Activated T-helper 1 cell treated with anti-CD3 and anti-CD28 coated beads, Interleukin-12 subunit alpha, Interleukin-12 subunit beta, Interleukin-2, Interleukin-4 antibody, amounts not matched to agents 30 ng/mL and 10 ng/mL and 1 ng/mL, durations not matched to agents 14 hours and 24 hours and 36 hours (primary cell): ENCODE measurements at regions not wholly inside any gene's neighbourhood (a gene's known extent, or its start where the extent isn't known, plus 50 kb on each side); places are given as distances from the start of the nearest gene placed in this dataset.
"Not testable (repeated sequence)": the region's sequence is repeated elsewhere in the genome, so short reads cannot be mapped to it uniquely, and the experiment has no call there.

Source experiments
- DNase-seq: peaks from one replicate; pipeline ENCODE4 v3.0.0; 2021; ENCODE audit warnings: low spot score
- H3K27ac Mint-ChIP-seq: one replicate; pipeline ENCODE4 v1.8.0; 2021; ENCODE audit warnings: mild to moderate bottlenecking, mixed read lengths
- H3K27me3 Mint-ChIP-seq: one replicate; pipeline ENCODE4 v1.8.0; 2022; ENCODE audit warnings: mild to moderate bottlenecking, moderate library complexity, mixed read lengths; ENCODE audit not compliant: insufficient read depth
- H3K36me3 Mint-ChIP-seq: one replicate; pipeline ENCODE4 v1.8.0; 2021; ENCODE audit warnings: low read depth, mixed read lengths
- H3K4me1 Mint-ChIP-seq: one replicate; pipeline ENCODE4 v1.8.0; 2021; ENCODE audit warnings: low read depth, mixed read lengths
- H3K4me3 Mint-ChIP-seq: one replicate; pipeline ENCODE4 v1.8.0; 2021; ENCODE audit warnings: mild to moderate bottlenecking, moderate library complexity, mixed read lengths
- H3K9me3 Mint-ChIP-seq: one replicate; pipeline ENCODE4 v1.8.0; 2021; ENCODE audit warnings: mixed read lengths
- intact Hi-C: fragments of 100-400 bp; cut with micrococcal nuclease; formaldehyde crosslinking; loops from one replicate; pipeline ENCODE4 v1.15.1; 2024

DNA sequence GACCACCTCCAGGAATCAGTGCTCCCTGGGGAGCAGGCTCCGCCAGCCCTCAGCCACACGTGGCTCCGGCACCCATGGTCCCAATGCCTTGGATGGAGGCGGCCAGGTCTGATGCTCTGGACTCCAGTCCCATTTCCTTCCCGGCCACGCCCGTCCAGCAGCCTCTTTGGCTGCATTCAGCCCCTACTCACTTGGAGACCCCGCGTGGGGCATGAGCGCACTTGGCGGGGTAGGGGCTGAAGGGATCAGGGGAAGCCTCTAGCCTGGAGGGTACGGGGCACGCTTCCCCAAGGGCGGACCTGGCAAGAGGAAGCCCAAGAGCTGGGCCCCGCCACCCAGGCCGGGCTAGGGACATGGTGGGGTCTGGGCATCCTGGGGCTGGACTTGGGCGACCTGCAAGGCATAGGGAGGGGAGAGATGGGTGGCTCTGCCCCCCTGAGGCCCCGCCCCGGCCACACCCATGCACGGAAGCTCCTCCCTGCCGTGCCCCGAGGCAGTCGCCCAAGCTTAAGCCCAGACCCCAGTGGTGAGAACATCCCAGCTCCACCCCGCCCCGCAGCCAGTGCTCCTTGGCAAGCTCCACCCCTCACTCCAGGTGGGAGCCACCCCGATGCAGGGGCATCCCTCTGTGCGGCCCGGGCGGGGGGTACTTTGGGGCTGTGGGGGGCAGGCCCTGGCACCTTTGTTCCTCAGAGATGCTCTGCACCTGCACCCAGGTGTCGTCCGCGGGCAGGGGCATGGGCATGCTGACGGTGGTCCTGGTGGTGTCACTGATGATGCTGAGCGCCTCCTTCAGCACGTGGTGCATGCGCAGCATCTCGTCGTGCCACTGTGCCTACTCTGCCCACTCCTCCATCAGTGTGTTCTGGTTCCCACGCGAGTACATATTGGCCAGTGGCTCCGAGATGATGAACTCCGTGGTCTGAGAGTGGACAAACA lies 163.5 kb downstream of the GOLGA6L4 start:
- intact Hi-C loops: no loop called here

DNA sequence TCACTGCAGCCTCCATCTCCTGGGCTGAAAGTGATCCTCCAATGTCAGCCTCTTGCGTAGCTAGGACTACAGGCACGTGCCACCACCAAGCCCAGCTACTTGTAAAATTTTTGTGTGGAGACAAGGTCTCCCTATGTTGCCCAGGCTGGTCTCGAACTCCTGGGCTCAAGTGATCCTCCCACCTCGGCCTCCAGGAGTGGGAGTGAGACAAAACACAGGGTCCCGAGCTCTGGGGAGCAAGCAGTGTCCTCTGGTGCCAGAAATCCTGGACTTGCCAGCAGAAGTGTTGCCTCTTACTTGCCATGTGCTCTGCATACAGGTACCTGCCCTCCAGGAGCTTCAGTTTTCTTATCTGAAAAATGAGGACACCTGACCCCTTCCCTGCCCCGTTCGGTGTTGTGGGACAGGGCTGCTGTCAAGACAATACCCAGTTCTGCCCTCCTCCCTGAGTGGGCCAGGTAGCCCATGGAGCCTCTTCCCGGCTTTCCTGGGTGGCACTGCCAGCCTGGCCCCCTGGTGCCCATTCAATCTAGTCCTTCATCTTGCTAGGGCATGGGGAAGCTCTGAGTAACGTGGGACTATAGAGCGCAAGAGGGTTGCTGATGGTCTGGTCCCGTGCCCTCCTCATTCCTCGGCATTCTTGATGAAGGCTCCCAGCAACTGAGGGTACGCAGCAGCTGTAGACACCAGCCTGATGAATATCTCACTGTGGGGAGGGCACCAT lies 164.6 kb downstream of the GOLGA6L4 start:
- no peak overlapping the region for H3K27ac Mint-ChIP-seq
- intact Hi-C loops: no loop called here

More for the DNA sequence above, 163.5 kb downstream of the GOLGA6L4 start:
- Mint-ChIP-seq H3K9me3 (peaks cover 3% of the 10 kb centered on the region), H3K27ac (no peak overlapping the region), H3K4me3 (no peak overlapping the region), H3K4me1 (no peaks in the 10 kb centered on the region), H3K36me3 (no peaks in the 10 kb centered on the region), H3K27me3 (no peaks in the 10 kb centered on the region)
- DNase-seq: no peak

DNA sequence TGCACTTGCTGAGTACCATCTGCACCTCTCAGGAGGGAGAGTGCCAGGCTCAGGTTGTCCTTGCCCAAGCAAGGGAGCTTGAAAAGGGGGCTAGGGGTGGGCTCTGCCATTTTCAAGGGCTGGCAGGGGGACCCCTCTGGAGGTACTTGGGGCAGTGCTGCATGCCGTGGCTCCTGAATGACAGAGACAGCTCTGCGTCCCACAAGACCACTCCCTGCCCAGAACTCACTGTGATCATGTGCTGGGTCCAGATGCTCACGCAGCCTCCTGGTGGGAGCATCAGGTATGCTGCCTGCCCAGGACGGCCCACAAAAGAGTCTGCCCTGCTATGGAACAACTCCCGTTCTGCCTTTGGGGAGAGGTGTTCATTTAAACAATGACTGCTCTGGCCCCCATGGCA lies 165.2 kb downstream of the GOLGA6L4 start:
- H3K27me3 Mint-ChIP-seq: no peaks in the 10 kb centered on the region
- DNase-seq: no peak
- peaks cover 3% of the 10 kb centered on the region for H3K9me3 Mint-ChIP-seq
- H3K4me1 Mint-ChIP-seq: no peaks in the 10 kb centered on the region
- intact Hi-C loops: no loop called here
- H3K36me3 Mint-ChIP-seq: no peaks in the 10 kb centered on the region
- no peak overlapping the region for H3K27ac Mint-ChIP-seq
- no peak overlapping the region for H3K4me3 Mint-ChIP-seq

More for the DNA sequence above, 164.6 kb downstream of the GOLGA6L4 start:
- H3K36me3 Mint-ChIP-seq: no peaks in the 10 kb centered on the region
- no peaks in the 10 kb centered on the region for H3K27me3 Mint-ChIP-seq
- H3K4me1 Mint-ChIP-seq: no peaks in the 10 kb centered on the region
- peaks cover 3% of the 10 kb centered on the region for H3K9me3 Mint-ChIP-seq
- no peak for DNase-seq
- H3K4me3 Mint-ChIP-seq: no peak overlapping the region

DNA sequence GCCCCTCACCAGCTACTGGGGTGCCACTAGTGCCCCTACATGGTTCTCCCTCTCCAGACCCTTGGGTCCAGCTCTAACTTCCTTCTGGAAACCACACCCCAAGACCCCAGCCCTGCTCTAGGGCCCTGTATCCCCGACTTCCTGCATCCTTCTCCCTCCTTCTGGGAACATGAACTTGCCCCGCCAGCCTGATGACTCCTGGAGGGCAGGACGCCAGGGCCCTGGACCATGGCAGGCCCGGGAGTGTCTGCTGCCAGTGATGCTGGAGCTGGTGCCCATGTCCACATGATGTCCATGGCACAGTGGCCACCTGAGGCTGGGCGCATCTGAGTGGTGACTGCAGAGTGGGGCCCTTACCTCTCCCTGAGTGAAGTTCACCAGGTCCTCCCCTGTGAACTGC lies 165.9 kb downstream of the GOLGA6L4 start:
- H3K27ac Mint-ChIP-seq, H3K9me3 Mint-ChIP-seq, H3K4me3 Mint-ChIP-seq, H3K36me3 Mint-ChIP-seq, DNase-seq, intact Hi-C loops, H3K4me1 Mint-ChIP-seq, H3K27me3 Mint-ChIP-seq: not testable (repeated sequence)

DNA sequence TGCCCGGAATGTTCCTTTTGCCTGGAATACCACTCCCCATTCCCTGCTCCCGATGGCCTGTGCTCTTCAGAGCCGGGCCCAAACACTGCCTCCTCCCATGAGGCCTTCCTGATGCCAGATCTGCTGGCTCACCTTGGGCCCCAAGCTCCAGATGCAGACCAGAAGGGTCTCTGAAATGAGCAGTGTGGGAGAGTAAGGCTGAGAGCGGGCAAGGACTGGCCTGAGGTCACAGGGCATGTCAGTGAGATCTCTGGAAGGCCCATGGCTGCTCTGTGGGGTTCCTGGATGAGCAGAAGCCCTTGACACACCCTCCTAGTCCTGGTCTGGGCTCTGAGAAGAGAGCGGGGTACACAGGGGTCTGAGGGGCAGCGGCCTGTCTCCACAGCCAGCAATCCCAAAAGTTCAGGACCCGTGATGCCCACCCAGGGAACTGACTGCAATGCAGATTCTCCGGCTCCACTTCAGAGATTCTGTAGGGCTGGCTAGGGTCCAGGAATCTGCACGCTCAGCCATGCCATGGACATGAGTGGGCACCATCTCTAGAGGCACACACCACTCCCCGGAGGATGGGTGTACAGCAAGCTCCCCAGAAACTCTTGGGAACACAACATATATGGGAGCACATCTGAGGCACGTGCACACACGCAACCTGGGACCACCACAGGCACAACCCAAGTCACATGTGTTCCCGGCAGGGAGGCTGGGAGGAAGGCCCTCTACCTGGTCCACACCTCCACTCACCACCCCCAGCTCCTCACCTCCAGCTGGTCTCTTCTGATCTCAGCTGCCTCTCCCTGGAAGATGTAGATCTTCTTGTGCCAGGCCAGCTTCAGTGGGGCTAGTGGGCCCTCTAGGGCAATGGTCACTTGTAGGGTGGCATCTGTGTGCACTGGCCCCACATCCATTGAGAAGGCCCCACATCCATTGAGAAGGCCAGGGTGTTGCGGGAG lies 166.6 kb downstream of the GOLGA6L4 start:
- intact Hi-C loops, DNase-seq, H3K4me3 Mint-ChIP-seq, H3K27ac Mint-ChIP-seq, H3K4me1 Mint-ChIP-seq, H3K27me3 Mint-ChIP-seq, H3K9me3 Mint-ChIP-seq, H3K36me3 Mint-ChIP-seq: not testable (repeated sequence)

DNA sequence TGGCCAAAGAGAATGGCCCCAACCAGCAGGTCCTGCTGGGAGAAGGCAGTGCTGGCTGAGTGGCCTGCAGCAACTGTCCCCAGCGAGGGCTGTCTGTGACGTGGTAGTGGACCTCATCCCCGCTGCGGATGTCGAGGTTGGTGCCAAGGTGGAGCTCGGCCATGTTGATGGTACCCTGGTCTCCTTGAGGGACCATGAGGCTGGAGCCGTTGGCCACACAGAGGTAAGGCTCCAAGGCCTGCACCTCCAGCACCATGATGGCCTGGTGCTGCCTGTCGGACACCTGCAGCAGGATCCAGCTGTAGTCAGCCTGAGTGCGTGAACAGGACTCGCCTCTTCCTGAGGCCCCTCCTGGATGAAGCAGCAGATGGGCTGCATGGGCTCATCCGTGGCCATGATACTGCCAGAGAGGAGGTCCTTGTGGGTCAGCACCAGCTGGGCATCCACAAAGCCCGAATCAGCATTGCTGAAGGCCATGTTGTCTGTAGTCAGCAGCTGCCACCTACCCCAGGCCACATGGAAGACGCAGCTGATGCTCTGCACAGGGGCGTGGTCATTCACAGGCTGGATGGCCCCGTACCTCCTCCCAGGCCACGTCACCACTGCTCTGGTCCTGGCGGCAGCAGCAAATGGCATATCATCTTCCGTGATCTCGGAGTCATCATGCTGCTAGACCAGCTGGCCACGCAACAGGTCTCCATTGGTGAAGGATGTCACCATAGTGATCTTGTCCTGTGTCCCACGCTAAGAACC lies 167.5 kb downstream of the GOLGA6L4 start:
- intact Hi-C loops: no loop called here
- Mint-ChIP-seq H3K4me3 (no peak overlapping the region), H3K27ac (no peak overlapping the region), H3K4me1 (no peaks in the 10 kb centered on the region), H3K36me3 (no peaks in the 10 kb centered on the region), H3K9me3 (peaks cover 3% of the 10 kb centered on the region), H3K27me3 (no peaks in the 10 kb centered on the region)
- DNase-seq: no peak

DNA sequence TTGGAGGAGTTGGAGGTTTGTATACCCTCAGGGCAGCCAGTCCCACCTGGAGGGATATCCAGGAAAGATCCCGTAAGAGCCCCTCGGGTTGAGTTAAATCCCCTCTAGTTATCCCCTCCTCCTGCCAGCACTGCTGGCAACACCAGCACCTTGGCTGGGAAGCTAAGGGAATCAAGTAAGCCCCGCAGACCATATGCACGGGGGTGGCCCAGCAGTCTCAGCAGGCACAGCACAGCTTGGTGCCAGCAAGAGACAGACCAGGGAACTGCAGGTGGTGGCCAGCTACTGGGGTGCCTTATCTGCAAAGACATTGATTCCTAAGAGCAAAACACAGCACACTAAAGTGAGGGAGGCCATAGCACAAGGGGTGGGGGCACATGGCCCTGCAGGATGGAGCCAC lies 173.8 kb downstream of the GOLGA6L4 start:
- intact Hi-C loops, H3K4me1 Mint-ChIP-seq, DNase-seq, H3K27me3 Mint-ChIP-seq, H3K36me3 Mint-ChIP-seq, H3K27ac Mint-ChIP-seq, H3K9me3 Mint-ChIP-seq, H3K4me3 Mint-ChIP-seq: not testable (repeated sequence)

DNA sequence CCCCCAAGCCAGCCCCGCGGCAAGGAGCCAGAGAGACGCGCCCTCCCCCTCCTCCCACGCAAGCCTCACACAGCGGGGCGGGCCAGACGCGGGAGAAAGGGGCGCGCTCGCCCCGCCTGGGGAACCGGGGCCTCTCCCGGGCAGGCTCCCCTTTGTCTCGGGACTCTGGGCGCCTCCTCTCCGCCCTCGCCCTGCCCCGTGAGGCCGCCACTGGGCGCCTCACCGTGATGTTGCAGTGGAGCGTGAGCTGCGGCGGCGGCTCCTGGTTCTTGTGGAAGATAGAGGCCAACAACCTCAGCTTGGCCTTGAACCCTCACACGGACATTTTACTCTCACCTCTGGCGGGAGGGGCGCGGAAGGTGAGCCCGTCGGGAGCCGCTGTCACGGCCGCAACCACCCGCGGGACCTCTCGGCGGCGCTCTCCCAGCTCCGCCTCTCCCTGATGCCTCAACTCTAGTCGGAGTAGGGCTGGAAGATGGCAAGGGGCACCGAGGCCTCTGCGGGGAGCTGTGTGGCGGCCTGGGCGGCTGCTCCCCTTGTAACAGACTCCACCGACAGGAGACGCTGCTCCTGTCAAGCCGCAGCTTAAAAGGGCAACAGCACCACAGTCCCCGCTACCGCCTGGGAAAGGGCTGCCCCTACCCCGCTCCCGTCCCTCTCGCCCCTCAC lies 179.2 kb upstream of the ZSCAN2 start:
- H3K27ac Mint-ChIP-seq, DNase-seq, H3K4me3 Mint-ChIP-seq, H3K9me3 Mint-ChIP-seq, H3K27me3 Mint-ChIP-seq, H3K36me3 Mint-ChIP-seq, H3K4me1 Mint-ChIP-seq, intact Hi-C loops: not testable (repeated sequence)

DNA sequence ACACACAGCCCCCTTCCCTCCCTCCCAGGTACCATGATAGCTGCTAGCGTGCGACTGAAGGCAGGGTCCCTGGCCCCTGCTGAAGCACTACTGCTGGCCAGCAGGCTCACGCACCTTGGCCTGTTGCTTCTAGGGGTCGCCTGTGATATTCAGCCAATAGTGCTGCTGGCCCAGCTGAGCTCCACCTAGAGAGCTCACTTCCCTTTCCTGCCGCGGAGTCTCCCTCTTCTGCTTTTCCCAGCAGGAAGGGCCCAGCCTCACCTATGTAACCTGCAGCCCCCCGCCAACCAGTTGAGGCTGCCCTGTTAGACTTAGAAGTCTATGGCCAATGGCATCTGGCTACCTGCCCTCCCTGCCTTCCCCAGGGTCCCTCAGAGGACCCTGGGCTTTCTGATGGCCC lies 175.5 kb upstream of the ZSCAN2 start:
- H3K9me3 Mint-ChIP-seq, H3K36me3 Mint-ChIP-seq, DNase-seq, H3K27ac Mint-ChIP-seq, intact Hi-C loops, H3K4me1 Mint-ChIP-seq, H3K4me3 Mint-ChIP-seq, H3K27me3 Mint-ChIP-seq: not testable (repeated sequence)

DNA sequence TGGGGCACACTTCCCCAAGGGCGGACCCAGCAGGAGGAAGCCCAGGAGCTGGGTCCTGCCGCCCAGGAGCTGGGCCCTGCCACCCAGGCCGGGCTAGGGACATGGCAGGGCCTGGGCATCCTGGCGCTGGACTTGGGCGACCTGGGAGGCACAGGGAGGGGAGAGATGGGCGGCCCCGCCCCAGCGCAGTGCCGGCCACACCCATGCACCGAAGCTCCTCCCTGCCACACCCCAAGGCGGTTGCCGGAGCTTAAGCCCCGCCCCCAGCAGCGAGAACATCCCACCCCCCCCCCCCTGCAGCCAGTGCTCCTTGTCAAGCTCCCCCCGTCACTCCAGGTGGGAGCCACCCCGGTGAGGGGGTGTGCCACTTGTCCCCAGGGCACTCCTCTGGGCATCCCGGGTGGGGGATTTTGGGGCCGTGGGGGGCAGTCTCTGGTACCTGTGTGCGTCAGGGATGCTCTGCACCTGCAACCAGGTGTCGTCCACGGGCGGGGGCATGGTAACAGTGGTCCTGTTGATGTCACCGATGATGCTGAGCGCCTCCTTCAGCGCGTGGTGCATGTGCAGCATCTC lies 127.4 kb upstream of the ZSCAN2 start:
- H3K4me1 Mint-ChIP-seq, DNase-seq, H3K9me3 Mint-ChIP-seq, H3K27me3 Mint-ChIP-seq, intact Hi-C loops, H3K36me3 Mint-ChIP-seq, H3K27ac Mint-ChIP-seq, H3K4me3 Mint-ChIP-seq: not testable (repeated sequence)

DNA sequence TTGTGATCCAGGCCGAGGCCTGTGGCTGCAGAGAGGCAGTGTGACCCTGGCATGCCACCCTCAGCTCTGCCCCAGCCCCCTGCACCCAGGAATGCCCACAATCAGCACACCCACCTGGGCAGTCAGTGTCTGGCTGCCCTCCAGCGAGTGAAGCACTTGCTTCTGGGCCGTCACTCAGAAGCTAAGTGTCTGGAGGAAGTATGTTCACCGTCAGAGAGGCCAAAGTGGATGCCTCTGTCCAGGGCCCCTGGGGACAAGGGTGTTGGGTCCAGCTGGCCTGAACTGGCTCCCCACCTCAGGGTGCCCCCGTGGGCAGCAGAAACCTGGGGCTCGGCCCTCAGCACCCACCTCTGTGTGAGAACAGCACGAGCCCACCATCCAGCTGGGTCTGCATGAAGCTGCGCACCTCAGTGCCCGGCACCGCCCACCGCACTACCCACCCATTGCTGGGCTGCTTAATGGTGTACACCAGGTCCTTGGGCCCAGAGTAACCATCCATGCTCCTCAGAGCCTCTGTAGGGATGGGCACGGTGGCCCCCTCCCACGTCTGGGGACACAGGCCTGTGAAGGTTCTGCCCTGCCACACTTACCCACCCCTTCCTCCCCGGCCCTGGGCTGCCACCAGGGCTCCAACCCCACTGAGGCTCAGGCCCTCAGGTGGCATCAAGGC lies 124.3 kb upstream of the ZSCAN2 start:
- H3K4me3 Mint-ChIP-seq, H3K4me1 Mint-ChIP-seq, H3K9me3 Mint-ChIP-seq, H3K27ac Mint-ChIP-seq, DNase-seq, H3K27me3 Mint-ChIP-seq, intact Hi-C loops, H3K36me3 Mint-ChIP-seq: not testable (repeated sequence)
